Renal cortical epithelial cell (primary cell): ENCODE measurements at regions not wholly inside any gene's neighbourhood (a gene's known extent, or its start where the extent isn't known, plus 50 kb on each side); places are given as distances from the start of the nearest gene placed in this dataset.
A peak's percentile ranks its signal among the peaks of the same experiment; 100 is the strongest.

Experiments used
- DNase-seq: peaks from one replicate; pipeline ENCODE4 v3.0.0-alpha.2; 2011; ENCODE audit warnings: low read depth

GRCh38 chr12:126362493-126362892, 1297.3 kb downstream of the AACS start:
- peak; percentile 2 for DNase-seq

DNA sequence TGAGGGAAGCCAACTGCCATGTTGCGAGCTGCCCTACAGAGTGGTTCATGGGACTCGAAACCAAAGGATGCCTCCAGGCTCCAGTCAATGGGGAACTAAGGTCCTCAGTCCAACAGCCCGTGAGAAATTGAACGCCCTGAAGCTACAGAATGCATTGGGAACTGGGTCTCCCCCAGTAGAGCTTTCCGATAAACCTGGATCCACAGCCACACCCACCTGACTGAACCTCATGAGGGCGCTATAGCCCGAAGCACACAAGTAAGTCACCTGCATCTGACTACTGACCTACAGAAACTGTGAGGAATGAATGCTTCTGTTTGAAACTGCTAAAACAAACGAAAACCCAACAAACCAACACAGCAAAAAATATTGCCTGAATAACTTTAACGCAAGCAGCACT, 1297.7 kb downstream of the AACS start:
- no peak for DNase-seq

DNA sequence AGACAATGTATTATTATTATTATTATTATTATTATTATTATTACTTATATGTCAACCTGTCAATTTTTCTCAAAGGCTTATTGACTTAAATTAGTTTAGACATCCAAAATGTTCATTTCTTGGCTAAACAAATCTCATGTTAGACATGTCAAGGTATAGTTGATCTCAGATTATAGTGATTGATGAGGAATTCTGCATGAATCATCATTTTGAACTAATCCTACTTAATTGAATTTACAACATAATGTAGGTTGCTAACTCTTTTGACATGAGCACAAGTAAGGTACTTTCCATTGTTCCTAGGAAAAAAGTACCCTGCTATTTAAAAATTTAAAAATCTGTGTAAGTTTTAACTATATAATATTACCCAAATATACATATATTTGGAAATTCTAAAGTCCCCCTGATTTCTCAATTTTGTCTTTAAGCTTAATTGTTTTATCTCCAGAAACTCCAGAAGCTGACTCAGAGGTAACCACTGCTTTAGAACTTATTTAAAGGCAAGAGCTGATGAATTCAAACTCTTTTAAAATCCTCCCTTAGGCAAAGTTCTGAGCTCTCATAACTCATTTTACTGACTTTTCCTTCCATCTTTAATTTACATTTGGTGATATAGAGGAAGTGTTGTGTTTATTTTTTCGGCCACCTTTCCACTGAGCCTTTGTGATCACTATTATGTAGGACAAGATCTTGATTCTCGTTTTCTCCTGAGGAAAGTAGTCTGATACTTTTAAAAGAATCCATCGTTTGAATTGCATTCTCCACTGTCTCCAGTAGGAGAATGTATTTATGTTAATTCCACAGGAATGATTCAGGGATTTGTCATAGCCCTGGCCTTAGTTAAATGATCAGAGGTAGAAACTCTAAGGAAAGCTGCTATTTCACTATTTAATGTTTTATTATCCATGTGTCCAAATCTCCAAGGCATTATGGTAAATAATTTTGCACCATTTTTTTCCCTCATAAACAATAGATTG, 1304.5 kb downstream of the AACS start:
- peak; percentile 23 for DNase-seq

- no peak for DNase-seq
Observed at GRCh38 chr12:126383506-126383905, 1318.3 kb downstream of the AACS start.

DNA sequence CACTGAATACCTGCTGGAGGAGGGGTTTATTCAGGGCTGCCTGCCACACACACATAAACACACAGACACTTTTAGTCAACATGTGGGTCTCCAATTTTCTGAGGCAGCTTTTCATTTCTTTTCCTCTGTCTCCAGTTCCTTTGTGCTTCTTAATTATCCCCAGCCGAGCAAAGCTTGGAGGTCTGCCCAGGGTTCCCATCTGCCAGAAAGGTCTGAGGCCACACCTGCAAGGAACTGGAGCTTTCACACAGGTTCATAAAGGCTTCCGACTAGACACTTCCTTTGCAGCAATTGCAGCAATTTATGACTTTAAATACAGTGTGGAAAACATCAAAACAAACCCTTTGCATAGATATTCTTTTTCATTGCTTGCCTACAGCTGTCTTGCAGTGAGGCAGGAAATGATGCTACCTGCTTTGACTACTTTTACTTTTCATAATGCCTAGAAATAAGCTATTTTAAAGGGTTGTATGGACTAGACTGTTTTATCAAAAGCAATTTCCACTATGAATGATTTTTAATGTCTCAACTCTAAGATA, 1318.9 kb downstream of the AACS start:
- DNase-seq = no peak

DNA sequence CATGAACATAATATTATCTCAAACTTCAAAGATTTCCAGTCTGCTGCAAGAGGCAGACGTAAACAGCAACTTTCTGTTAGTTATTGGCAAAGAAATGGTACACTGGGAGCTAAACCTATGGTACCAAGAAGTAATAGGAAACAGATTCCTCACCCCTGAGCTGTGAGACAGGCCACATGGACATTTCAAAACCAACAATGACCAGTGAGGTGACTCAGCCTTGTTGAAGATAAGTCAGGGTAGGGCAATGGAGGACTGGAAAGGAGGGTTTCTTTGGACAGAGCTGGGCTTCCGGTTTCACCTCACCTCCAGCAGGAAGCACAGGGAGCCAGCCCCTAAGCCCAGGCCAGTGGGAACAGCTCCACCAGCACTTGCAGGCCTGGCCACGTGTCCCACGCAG, 1320.5 kb downstream of the AACS start:
- DNase-seq = peak; percentile 20

DNA sequence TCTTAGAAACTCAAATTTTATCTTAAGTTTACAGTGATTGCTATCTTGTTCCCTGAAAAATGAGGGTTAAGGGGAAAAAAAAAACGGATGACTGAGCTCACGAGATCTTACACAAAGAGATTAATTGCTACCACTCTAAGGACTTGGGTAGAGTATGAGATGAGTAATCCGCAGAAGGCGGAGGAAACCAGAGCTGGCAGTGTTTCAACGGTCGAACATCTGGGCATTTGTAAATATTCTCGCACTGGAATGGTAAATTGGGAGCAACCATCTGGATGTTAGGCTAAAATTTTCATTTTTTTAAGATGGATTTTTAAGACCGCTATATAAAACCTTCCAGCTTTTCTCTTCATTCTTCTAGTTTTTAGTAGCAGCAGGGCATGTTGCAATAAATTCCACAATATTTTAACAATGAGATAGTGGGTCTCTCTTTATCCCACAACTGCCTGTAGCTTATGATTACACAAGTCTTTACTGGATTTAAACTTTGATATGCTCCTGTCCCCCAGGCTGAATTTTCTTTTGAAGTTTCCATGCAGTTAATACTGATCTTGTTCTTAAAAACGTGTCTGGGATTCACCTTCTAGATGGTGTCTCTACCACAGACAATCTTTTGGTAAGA, 1324.1 kb downstream of the AACS start:
- DNase-seq = no peak

GRCh38 chr12:126389961-126390360, 1324.7 kb downstream of the AACS start:
- DNase-seq = no peak

DNA sequence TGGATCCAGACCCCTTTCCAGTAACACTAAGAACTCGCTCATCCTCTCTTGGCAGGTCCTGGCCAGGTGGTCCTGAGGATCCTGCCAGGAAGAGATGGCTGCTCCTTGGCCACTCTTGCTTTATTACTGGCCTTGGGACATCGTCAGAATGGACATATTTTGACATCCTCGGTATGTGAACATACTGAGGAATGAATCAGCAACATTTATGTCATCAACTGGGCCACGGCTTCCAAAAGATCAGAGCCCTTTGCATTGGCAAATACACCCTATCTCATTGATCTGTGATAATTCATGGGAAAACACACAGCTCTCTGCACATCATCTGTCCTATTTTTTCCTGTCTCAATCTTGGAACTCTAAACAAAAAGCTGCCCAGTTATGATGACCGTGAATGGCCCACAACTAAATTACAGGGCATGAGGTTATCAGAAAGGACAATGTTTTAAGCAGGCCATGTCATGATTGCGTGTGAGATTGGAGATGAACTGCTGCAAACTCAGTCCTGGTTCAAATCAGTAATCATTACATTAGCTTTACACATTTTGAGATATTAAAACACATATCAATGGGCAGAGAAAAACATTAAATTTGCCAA, 1325.8 kb downstream of the AACS start:
- no peak for DNase-seq

- DNase-seq = no peak
Observed at GRCh38 chr12:126396536-126396935, 1331.3 kb downstream of the AACS start.

DNA sequence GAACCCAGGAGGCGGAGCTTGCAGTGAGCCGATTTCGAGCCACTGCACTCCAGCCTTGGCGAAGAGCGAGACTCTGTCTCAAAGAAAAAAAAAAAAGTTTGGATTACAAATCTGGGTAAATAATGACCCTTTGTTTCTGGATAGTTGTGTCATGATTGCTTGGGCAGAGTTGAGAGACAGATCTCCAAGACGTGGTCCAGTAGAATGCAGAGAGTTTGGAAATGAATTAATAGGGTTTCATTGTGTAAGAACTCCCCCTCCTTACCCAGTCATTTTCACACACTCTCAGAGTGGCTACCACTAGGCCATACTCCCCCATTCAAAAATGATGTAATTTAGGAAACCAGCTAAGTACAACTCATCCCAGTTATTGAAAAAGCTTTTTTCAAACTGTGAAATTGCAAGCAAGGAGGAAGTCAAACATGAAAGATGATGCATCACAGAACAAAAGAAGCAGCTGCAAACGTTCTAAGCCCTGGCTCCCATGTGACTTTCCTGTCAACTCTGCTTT, 1331.9 kb downstream of the AACS start:
- DNase-seq = peak; percentile 9

GRCh38 chr12:126397660-126398059, 1332.4 kb downstream of the AACS start:
- DNase-seq = no peak

DNA sequence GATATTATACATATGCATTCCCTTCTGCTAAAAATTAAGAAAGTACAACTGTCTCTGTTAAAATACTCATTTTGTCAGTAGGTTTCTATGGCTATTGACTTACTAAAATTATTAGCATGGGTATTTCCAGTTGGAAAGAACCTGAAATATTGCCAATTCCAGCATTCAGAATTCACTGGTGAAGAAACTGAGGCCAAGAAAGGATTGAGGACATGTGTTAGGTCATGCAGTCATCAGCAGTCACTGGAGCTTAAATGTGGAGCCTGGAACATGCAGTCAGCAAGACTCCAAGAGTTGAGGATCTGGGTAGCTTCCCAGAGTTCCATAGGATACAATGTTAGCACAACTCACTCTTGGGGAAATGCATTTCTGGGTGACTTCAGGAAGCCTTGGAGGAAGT, 1335.6 kb downstream of the AACS start:
- DNase-seq = no peak

GRCh38 chr12:126404293-126404881, 1339.2 kb downstream of the AACS start:
- peak; percentile 16 for DNase-seq

DNA sequence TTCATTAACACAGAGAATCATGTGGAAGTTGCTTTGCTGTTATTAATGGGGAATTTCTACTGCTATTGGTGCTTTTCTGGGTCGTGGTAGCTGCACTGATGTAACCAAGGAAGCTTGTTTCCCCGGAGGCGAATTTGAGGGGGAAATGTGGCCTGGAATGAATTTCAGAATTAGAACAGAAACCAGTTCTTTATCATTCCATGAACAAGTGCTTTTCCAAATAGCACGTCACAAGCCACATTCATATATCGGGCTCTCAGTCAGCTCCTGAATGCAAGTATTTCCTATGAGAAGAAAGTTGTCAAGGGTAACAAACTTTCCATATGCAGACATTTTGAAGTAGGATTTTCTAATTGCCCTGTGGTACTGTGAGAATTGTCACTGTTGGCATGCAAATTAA, 1353.2 kb downstream of the AACS start:
- DNase-seq = no peak

GRCh38 chr12:126419131-126419530, 1353.9 kb downstream of the AACS start:
- DNase-seq = no peak

GRCh38 chr12:126424696-126425095, 1359.5 kb downstream of the AACS start:
- DNase-seq = no peak

DNA sequence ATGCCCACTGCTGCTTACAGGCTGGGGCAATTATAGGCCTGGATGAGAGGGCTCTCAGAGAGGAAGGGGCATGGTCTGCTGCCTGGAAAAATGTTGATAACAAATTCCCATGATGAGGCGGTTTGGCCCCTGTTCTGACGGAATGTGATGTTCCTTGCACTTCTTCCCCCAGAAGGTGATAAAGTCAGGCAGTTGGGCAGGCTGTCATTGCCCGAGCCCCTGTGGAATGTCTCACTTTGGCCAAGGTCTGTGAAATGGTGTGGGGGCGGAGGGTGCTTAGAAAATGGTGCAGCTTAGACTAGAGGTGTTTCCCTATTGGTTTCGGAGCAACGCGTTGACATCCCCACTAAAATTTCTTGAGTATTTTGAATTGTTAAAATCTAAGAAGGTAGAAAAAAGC, 1360.0 kb downstream of the AACS start:
- DNase-seq = no peak

DNA sequence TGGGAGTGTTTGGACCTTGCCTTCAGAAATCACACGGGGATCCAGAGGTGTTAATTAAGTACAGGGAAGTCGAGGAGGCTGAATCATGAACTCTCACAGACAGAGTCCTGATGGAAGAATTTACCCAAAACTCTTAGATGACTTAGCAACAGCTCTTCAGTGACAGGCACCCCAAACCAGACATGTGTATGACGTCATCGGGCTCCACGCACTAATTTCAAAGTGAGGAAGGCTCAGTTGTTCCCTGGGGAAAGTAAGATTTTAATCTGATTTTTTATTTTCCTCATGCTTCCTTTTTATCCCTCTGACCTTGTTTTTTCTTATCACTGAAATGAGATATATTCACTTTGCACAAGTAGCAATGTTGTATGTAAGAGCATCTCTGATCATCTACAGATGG, 1363.5 kb downstream of the AACS start:
- no peak for DNase-seq

GRCh38 chr12:126430921-126431320, 1365.7 kb downstream of the AACS start:
- no peak for DNase-seq

DNA sequence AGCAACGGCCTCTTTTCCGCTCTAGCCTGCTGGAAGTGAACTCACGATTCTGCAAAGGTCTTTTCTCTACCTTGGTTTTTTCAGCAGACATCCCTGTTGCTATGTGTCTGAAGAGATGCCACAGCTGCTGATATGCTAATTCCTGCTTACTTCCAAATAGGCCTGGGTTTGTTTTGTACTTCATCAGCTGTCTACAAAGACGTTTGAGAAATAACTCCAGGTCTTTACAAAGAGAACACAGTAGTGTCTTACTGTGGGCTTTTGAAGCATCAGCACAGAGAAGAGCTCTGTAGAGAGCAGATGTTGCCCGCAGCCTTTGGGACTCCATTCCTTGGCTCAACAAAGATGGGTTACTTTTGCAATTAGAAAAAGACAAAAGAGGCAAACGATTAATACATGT, 1366.5 kb downstream of the AACS start:
- DNase-seq = no peak

DNA sequence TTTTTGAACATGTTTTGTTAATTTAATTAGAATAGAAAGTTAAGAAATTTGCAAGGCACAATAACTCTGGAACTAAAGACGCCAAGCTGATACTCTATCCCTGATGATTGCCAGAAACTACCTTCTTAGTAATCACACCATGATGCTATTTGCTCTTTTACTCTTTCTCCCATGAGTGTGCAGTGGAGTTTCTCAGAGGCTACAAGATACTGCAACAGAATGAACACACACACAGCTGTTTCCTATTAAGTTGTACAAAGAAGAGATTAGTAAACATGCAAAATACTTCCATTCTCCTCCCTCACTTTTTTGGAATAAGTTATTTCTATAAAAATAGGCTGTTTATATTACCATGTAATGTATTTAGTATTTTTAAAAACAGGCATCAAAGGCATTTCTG, 1367.5 kb downstream of the AACS start:
- DNase-seq = no peak
